ENCODE measurements at regions not wholly inside any gene's neighbourhood (a gene's known extent, or its start where the extent isn't known, plus 50 kb on each side); places are given as distances from the start of the nearest gene placed in this dataset.

- TF ChIP-seq ZNF462 (CRISPR knock-in tag; IDR thresholded peaks at IDR 0.05), result no peak
Observed at GRCh38 chr15:68501616-68502015, 69.7 kb upstream of the ITGA11 start (continued).

DNA sequence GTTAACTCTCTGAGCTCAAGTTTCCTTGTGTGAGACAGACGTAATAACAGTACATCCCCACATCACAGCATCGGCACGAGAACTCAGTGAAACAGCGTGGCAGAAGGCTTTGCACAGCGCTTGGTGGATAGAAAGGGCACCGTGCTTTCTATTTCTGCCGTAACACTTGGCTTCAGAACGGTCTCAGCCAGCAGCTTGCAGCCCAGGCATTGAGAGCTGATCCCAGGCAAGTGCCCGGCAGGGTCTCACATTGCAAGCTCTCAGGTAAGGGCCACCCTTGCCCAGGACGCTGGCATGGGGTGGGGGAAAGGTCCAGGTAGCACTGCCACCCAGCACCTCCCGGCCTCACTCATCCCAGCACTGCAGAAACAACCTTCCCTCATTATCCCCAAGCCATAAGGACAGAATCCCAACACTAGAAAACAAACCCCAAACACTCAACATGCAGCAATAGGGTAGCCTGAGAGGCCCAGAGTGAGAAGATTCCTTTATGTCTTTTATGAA lies 70.5 kb upstream of the ITGA11 start:
- Histone ChIP-seq H3K9me2 (ENCODE audit: insufficient read depth) (peaks cover 3% of the 10 kb centered on the region; the same call in 1 of the 2 replicates), H3K27me3 (ENCODE audit: insufficient read depth) (no peaks in the 10 kb centered on the region), H3K36me3 (ENCODE audit: insufficient read depth) (no peaks in the 10 kb centered on the region), H3F3A (replicated peaks; ENCODE audit: low read depth) (no peaks in the 10 kb centered on the region), H4K20me1 (replicated peaks; ENCODE audit: insufficient read depth) (no peaks in the 10 kb centered on the region), H3K79me2 (replicated peaks; ENCODE audit: insufficient read depth) (no peaks in the 10 kb centered on the region), H3K27ac (ENCODE audit: low read depth) (no peak overlapping the region), H3K4me1 (ENCODE audit: insufficient read depth) (peaks cover 8% of the 10 kb centered on the region), H3K4me3 (no peak overlapping the region), H3K4me2 (no peak overlapping the region), H2AFZ (no peak overlapping the region)
- H3K4me1 Mint-ChIP-seq, result peaks cover 15% of the 10 kb centered on the region
- H3K27me3 Mint-ChIP-seq (ENCODE audit: insufficient read depth, low read depth, poor library complexity), result peaks cover 4% of the 10 kb centered on the region
- ATAC-seq (no peak), DNase-seq (ENCODE audit: low spot score) (no peak)
- peaks cover 7% of the 10 kb centered on the region; the same call in 2 of the 3 replicates for H3K9me3 Mint-ChIP-seq
- no peak overlapping the region for H3K4me3 Mint-ChIP-seq
- H3K27ac Mint-ChIP-seq, result no peak overlapping the region
- no peaks in the 10 kb centered on the region for H3K36me3 Mint-ChIP-seq (ENCODE audit: low read depth)
- TF ChIP-seq EZH2phosphoT487 (IDR thresholded peaks at IDR 0.05; ENCODE audit: unreplicated experiment), result no peak
- TF ChIP-seq ZNF114 (CRISPR knock-in tag; IDR thresholded peaks at IDR 0.05), result no peak
- TF ChIP-seq CTCF (conservative IDR thresholded peaks at IDR 0.05; ENCODE audit: low read depth in 2 of 2), result no peak
- TF ChIP-seq, protein P1, sequence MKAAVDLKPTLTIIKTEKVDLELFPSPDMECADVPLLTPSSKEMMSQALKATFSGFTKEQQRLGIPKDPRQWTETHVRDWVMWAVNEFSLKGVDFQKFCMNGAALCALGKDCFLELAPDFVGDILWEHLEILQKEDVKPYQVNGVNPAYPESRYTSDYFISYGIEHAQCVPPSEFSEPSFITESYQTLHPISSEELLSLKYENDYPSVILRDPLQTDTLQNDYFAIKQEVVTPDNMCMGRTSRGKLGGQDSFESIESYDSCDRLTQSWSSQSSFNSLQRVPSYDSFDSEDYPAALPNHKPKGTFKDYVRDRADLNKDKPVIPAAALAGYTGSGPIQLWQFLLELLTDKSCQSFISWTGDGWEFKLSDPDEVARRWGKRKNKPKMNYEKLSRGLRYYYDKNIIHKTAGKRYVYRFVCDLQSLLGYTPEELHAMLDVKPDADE (IDR thresholded peaks at IDR 0.05), result no peak
- TF ChIP-seq, protein P2, sequence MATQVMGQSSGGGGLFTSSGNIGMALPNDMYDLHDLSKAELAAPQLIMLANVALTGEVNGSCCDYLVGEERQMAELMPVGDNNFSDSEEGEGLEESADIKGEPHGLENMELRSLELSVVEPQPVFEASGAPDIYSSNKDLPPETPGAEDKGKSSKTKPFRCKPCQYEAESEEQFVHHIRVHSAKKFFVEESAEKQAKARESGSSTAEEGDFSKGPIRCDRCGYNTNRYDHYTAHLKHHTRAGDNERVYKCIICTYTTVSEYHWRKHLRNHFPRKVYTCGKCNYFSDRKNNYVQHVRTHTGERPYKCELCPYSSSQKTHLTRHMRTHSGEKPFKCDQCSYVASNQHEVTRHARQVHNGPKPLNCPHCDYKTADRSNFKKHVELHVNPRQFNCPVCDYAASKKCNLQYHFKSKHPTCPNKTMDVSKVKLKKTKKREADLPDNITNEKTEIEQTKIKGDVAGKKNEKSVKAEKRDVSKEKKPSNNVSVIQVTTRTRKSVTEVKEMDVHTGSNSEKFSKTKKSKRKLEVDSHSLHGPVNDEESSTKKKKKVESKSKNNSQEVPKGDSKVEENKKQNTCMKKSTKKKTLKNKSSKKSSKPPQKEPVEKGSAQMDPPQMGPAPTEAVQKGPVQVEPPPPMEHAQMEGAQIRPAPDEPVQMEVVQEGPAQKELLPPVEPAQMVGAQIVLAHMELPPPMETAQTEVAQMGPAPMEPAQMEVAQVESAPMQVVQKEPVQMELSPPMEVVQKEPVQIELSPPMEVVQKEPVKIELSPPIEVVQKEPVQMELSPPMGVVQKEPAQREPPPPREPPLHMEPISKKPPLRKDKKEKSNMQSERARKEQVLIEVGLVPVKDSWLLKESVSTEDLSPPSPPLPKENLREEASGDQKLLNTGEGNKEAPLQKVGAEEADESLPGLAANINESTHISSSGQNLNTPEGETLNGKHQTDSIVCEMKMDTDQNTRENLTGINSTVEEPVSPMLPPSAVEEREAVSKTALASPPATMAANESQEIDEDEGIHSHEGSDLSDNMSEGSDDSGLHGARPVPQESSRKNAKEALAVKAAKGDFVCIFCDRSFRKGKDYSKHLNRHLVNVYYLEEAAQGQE (IDR thresholded peaks at IDR 0.05; ENCODE audit: unreplicated experiment), result no peak
- no peak for TF ChIP-seq NANOG (IDR thresholded peaks at IDR 0.05; ENCODE audit: borderline replicate concordance)
- TF ChIP-seq POLR2AphosphoS5 (IDR thresholded peaks at IDR 0.05; ENCODE audit: low read depth), result no peak
